ENCODE measurements at regions not wholly inside any gene's neighbourhood (a gene's known extent, or its start where the extent isn't known, plus 50 kb on each side); places are given as distances from the start of the nearest gene placed in this dataset.

DNA sequence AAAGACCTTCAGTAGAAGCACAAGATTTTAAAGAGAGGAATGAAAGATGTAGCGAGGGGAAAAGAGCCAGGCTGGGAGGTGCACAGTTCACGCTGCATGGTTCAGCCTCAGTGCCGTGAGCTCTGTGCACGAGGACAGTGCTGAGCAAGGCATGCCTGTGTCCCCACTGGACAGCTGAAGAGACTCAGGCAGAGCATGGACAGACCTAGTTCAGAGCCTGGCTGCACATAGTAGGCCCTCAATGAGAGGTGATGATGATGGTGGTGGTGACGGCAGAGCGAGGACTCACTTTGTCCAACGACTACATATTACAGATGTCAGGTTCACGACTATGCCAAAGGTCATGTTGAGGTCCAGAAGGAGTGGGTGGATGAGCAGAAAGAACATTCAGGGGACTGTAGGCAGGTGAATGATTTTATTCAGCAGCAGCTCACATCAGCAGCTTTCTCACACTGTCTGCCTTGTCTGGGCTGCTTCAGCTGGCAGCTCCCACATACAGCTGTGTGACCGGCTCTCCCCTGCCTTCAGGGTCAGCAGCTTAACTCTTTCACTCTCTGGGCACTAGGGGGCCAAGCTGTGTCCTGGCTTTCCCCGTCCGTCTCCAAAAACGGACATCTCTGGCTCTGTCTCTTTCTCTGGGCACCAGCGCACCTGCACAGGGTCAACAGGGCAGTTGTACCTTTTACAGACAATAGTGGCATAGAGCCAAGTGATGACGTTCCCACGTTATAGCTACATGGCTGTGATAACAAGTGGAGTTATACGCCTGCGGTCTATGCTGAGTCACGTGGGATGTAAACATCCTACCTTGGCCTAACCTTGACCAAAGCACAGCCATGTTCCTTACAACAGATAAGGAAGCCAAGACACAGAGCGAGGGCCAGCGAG, 83.4 kb upstream of the KCNK12 start:
- 0 out of 2 replicates have a peak overlapping the region, but pooled peaks have one; percentile 9 for H2AFZ ChIP-seq (ENCODE audit: low read length)
- no peaks in the 10 kb centered on the region for H4K20me1 ChIP-seq (replicated peaks in 1 of 2; ENCODE audit: control insufficient read depth in 1 of 2, insufficient read depth in 2 of 2, low read length in 2 of 2)
- no peak overlapping the region for H4K5ac ChIP-seq (ENCODE audit: insufficient read length, low read depth, low read length)
- peak overlapping the region; percentile 40; the same call in 1 of the 2 replicates for H2BK20ac ChIP-seq (ENCODE audit: low read length)
- H3K27ac ChIP-seq (ENCODE audit: low read depth, low read length) = no peak overlapping the region
- ChIA-PET POLR2A (ENCODE audit: partially characterized antibody) (interaction anchor here (0.7 to 2.0 kb wide), 13 partner anchors 9 to 138 kb away, joined by 3 to 9 read pairs (median 4); partner anchors contain the start of gene MSH6), CTCF (ENCODE audit: partially characterized antibody) (interaction anchor here (0.7 to 7.0 kb wide), 56 partner anchors 9 to 254 kb away, joined by 3 to 73 read pairs (median 5); no protein-coding TSS in a partner anchor)
- peaks cover 0 to 4% of the 10 kb centered on the region in 2 experiments; a peak in 1 of 4 replicates for H3K9me3 ChIP-seq (ENCODE audit: insufficient read depth in 2 of 2, low read depth in 1 of 2, low read length in 1 of 2)
- no peaks in the 10 kb centered on the region for H3K23me2 ChIP-seq (ENCODE audit: low read depth, low read length)
- no peaks in the 10 kb centered on the region for H3K79me2 ChIP-seq (ENCODE audit: control insufficient read depth in 1 of 2, insufficient read depth in 2 of 2, low read length in 2 of 2)
- peak in 1 of 2 experiments; percentile 68 for DNase-seq (ENCODE audit: low read depth in 1 of 2, low spot score in 2 of 2)
- no peak overlapping the region; the same call in 1 of the 2 replicates for H4K8ac ChIP-seq (ENCODE audit: extremely low read depth, insufficient read depth, low read length)
- no peak overlapping the region for H3K4me2 ChIP-seq (ENCODE audit: insufficient read depth in 1 of 2, low read depth in 2 of 2, low read length in 2 of 2)
- WGBS, 2 experiments (ENCODE audit: extremely low coverage in 1 of 2, insufficient coverage in 1 of 2, insufficient read length in 1 of 2, insufficient replicate concordance in 2 of 2, low coverage in 1 of 2, low lambda C conversion rate in 2 of 2, missing lambda C conversion rate in 1 of 2) = 76% methylated on average over 20 of the region's 20 CpGs; no CpG with 5 or more reads in 1 of the 2 experiments
- peak overlapping the region; percentile 77; the same call in 1 of the 2 replicates for H2BK15ac ChIP-seq (ENCODE audit: low read length)
- peak overlapping the region; percentile 72; the same call in 1 of the 2 replicates for H2BK12ac ChIP-seq (ENCODE audit: low read depth, low read length)
- peak overlapping the region; percentile 29; the same call in 1 of the 2 replicates for H2AK5ac ChIP-seq (ENCODE audit: low read depth, low read length)
- peaks cover 9 to 19% (median 17%) of the 10 kb centered on the region in 4 experiments for H3K4me1 ChIP-seq (replicated peaks in 1 of 4; ENCODE audit: control insufficient read depth in 3 of 4, insufficient read depth in 4 of 4, low read length in 3 of 4)
- FAIRE-seq = peak; percentile 32
- H3K4me3 ChIP-seq (ENCODE audit: extremely low read depth in 1 of 4, insufficient read depth in 2 of 4, low read depth in 3 of 4, low read length in 4 of 4) = no peak overlapping the region
- H3K4ac ChIP-seq (replicated peaks; ENCODE audit: insufficient read length, low read depth, low read length) = peak overlapping the region; percentile 47
- peak overlapping the region; percentile 75 for H4K91ac ChIP-seq (replicated peaks; ENCODE audit: insufficient read length, low read length)
- H3K23ac ChIP-seq (ENCODE audit: insufficient read length) = no peak overlapping the region
- peak overlapping the region in 1 of 4 experiments; percentile 14; a peak in 1 of 7 replicates for H3K9ac ChIP-seq (replicated peaks in 1 of 4; ENCODE audit: extremely low read depth in 1 of 4, low read depth in 3 of 4, low read length in 3 of 4)
- no peak overlapping the region for H3K14ac ChIP-seq (ENCODE audit: insufficient read length)
- H3K79me1 ChIP-seq (ENCODE audit: low read depth, low read length) = no peaks in the 10 kb centered on the region
- no peaks in the 10 kb centered on the region; a peak in 2 of 7 replicates for H3K27me3 ChIP-seq (replicated peaks in 1 of 4; ENCODE audit: control insufficient read depth in 3 of 4, extremely low read depth in 1 of 4, insufficient read depth in 3 of 4, low read length in 3 of 4)
- peak overlapping the region; percentile 67 for H2BK120ac ChIP-seq (replicated peaks; ENCODE audit: low read depth, low read length)
- no peak overlapping the region for H3K56ac ChIP-seq (replicated peaks; ENCODE audit: insufficient read length, low read depth, low read length)
- H3K36me3 ChIP-seq (ENCODE audit: control insufficient read depth in 2 of 4, insufficient read depth in 4 of 4, low read length in 3 of 4) = no peaks in the 10 kb centered on the region
- H3K18ac ChIP-seq (ENCODE audit: extremely low read depth, low read length) = 0 out of 2 replicates have a peak overlapping the region, but pooled peaks have one; percentile 26
- H2BK5ac ChIP-seq (ENCODE audit: low read depth, low read length) = peak overlapping the region; percentile 37; the same call in 1 of the 2 replicates
- TF ChIP-seq CHD1 (IDR thresholded peaks at IDR 0.05; ENCODE audit: low read depth, low read length) = no peak
- peak in 1 of 2 experiments; percentile 51; a peak in 1 of 4 replicates for TF ChIP-seq SIN3A (conservative IDR thresholded peaks at IDR 0.05 in 1 of 2, IDR thresholded peaks at IDR 0.05 in 1 of 2; ENCODE audit: low read depth in 1 of 2, low read length in 2 of 2)
- peak; percentile 58 to 70 for TF ChIP-seq RAD21 (IDR thresholded peaks at IDR 0.05 in 1 of 2, conservative IDR thresholded peaks at IDR 0.05 in 1 of 2; ENCODE audit: low read depth in 2 of 2, low read length in 2 of 2)
- TF ChIP-seq JUN (IDR thresholded peaks at IDR 0.05; ENCODE audit: low read depth, low read length) = no peak
- TF ChIP-seq YY1 (IDR thresholded peaks at IDR 0.05; ENCODE audit: low read depth, low read length) = 0 out of 2 replicates have a peak, but pooled peaks have one; percentile 13
- TF ChIP-seq SP2 (IDR thresholded peaks at IDR 0.05; ENCODE audit: low read length) = no peak
- TF ChIP-seq RBBP5 (IDR thresholded peaks at IDR 0.05; ENCODE audit: borderline replicate concordance, low read depth, low read length) = no peak
- no peak for TF ChIP-seq CBX8 (IDR thresholded peaks at IDR 0.05; ENCODE audit: borderline replicate concordance, low read depth, low read length)
- no peak for TF ChIP-seq ASH2L (IDR thresholded peaks at IDR 0.05; ENCODE audit: low read length)

Measured in H1 (cell line).